ENCODE measurements at regions not wholly inside any gene's neighbourhood (a gene's known extent, or its start where the extent isn't known, plus 50 kb on each side); places are given as distances from the start of the nearest gene placed in this dataset.

DNA sequence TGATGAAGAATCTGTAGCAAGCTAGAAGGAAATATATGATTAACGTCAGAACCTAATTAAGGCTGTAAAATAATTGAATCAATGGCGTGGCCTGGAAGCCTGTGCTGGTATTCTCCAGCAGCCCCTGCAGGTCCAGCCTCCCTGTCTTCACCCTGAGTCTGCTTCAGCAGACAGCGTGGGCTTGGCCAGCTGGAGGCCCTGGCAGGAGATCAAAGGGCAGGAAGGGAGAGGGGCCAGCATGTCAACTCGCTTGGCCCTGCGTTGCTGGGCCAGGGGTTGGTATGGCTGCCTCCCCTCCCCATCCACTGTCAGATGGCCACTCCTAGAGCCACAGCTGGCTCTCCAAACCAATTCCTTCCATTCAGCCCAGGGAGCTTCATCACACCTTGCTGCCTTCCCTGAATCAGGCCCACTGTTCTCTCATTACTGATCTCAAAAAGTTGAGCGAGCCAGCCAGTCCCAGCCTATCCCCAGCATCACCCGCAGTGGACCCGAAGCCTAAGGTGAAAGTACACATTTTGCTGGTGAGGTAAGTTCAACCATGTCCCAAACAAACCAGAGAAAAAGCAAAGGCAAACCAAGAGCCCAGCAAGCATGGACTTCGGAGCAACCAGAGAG, 228.4 kb upstream of the AGAP1 start:
- TF ChIP-seq CTCF (IDR thresholded peaks at IDR 0.05; ENCODE audit: low read depth, low read length): no peak
- DNase-seq: no peak
- Histone ChIP-seq H3K27me3 (ENCODE audit: insufficient read depth, low read depth, severe bottlenecking) (no peaks in the 10 kb centered on the region), H3K9me3 (ENCODE audit: severe bottlenecking) (no peaks in the 10 kb centered on the region), H3K27ac (no peak overlapping the region), H3K36me3 (no peaks in the 10 kb centered on the region), H3K4me3 (ENCODE audit: low read depth, low read length) (no peak overlapping the region)

DNA sequence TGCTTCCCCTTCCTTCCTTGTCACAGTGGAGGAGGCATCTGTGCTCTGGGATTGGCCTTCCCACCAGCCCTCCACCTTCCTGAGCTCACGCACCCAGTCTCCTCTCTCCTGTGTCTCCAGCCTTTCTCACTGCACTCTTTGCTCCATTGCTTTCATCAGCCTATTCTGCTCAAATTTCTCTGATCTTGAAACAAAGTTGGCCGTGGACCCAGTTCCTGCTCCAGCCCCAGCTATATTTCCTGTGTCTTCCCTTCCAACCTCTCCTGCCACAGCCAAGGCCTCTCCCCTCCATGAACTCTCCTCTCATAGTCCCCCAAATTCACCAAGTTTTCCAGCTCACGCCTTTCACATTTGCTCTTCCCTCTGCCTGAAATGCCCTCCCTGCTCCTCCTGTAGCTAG, 226.6 kb upstream of the AGAP1 start:
- no peaks in the 10 kb centered on the region for H3K9me3 ChIP-seq (ENCODE audit: severe bottlenecking)
- no peak for TF ChIP-seq CTCF (IDR thresholded peaks at IDR 0.05; ENCODE audit: low read depth, low read length)
- H3K36me3 ChIP-seq: no peaks in the 10 kb centered on the region
- H3K4me3 ChIP-seq (ENCODE audit: low read depth, low read length): no peak overlapping the region
- no peak overlapping the region for H3K27ac ChIP-seq
- DNase-seq: no peak
- no peaks in the 10 kb centered on the region for H3K27me3 ChIP-seq (ENCODE audit: insufficient read depth, low read depth, severe bottlenecking)

DNA sequence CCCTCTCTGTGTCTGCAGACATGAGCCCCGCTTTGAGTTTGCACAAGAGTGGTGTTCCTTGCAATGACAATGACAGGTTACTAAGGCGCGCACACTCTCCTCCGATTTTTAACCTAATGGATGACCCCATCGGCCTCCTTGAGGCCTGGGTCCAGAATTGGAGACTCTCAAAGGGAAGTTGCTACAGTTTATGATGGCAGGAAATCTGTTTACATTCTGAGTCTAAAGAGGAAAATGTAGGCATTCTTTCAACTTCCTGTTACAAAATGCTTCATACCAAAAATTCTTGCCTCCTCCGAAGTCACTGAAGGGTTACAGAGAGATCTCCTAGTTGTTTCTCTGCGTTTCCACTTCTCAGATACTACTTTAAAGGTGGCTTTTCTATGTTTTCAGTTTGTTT, 225.3 kb upstream of the AGAP1 start:
- H3K9me3 ChIP-seq (ENCODE audit: severe bottlenecking): no peaks in the 10 kb centered on the region
- H3K36me3 ChIP-seq: no peaks in the 10 kb centered on the region
- no peak overlapping the region for H3K27ac ChIP-seq
- no peak overlapping the region for H3K4me3 ChIP-seq (ENCODE audit: low read depth, low read length)
- no peak for DNase-seq
- TF ChIP-seq CTCF (IDR thresholded peaks at IDR 0.05; ENCODE audit: low read depth, low read length): no peak
- H3K27me3 ChIP-seq (ENCODE audit: insufficient read depth, low read depth, severe bottlenecking): no peaks in the 10 kb centered on the region

GRCh38 chr2:235270291-235270690, 223.6 kb upstream of the AGAP1 start:
- TF ChIP-seq CTCF (IDR thresholded peaks at IDR 0.05; ENCODE audit: low read depth, low read length): no peak
- Histone ChIP-seq H3K27ac (no peak overlapping the region), H3K9me3 (ENCODE audit: severe bottlenecking) (no peaks in the 10 kb centered on the region), H3K36me3 (no peaks in the 10 kb centered on the region), H3K4me3 (ENCODE audit: low read depth, low read length) (no peak overlapping the region), H3K27me3 (ENCODE audit: insufficient read depth, low read depth, severe bottlenecking) (no peaks in the 10 kb centered on the region)
- no peak for DNase-seq

DNA sequence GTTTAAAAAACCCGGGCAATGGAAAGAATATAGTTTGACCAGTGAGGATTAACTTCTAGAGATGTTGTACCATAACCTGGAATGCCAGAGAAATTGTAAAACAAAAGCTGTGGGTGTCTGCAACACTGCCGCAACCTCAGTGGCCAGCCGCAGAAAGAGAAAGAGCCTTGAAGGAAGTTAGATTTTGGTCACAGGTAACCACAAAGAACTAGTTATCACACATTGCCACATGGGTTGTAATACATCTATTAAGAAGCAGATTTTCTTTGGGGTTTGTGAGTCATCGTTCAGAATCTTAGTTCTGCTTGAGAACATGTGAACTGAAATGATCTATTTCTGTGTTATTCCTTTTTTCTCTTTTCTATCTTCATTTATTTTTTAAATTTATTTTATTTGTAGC, 222.9 kb upstream of the AGAP1 start:
- no peak overlapping the region for H3K4me3 ChIP-seq (ENCODE audit: low read depth, low read length)
- no peaks in the 10 kb centered on the region for H3K9me3 ChIP-seq (ENCODE audit: severe bottlenecking)
- H3K36me3 ChIP-seq: no peaks in the 10 kb centered on the region
- TF ChIP-seq CTCF (IDR thresholded peaks at IDR 0.05; ENCODE audit: low read depth, low read length): no peak
- no peak for DNase-seq
- H3K27me3 ChIP-seq (ENCODE audit: insufficient read depth, low read depth, severe bottlenecking): no peaks in the 10 kb centered on the region
- H3K27ac ChIP-seq: no peak overlapping the region

DNA sequence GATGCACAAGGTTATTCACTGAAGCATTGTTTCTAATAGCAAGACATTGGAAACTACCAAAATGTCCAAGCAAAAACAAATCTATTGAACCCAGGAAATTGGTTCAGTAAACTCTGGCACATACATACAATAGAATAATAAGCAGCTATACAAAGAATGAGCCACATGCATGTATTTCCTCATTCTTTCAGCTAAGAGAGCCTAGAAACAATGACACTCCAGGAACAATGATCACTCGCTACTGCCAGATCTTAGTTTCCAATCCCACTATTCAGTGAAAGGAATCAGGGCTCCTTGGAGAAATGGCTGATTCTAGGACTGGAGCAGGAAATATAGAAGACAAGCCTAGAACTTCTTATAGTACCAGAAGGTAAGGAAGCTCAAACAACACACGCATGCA, 221.9 kb upstream of the AGAP1 start:
- Histone ChIP-seq H3K27me3 (ENCODE audit: insufficient read depth, low read depth, severe bottlenecking) (no peaks in the 10 kb centered on the region), H3K36me3 (no peaks in the 10 kb centered on the region), H3K4me3 (ENCODE audit: low read depth, low read length) (no peak overlapping the region), H3K27ac (no peak overlapping the region), H3K9me3 (ENCODE audit: severe bottlenecking) (no peaks in the 10 kb centered on the region)
- no peak for TF ChIP-seq CTCF (IDR thresholded peaks at IDR 0.05; ENCODE audit: low read depth, low read length)
- no peak for DNase-seq

Data from WERI-Rb-1 (cell line).